HG02642 (cell line): ENCODE measurements at regions not wholly inside any gene's neighbourhood (a gene's known extent, or its start where the extent isn't known, plus 50 kb on each side); places are given as distances from the start of the nearest gene placed in this dataset.

Experiments
- ATAC-seq: cut with Tn5 transposase; IDR thresholded peaks from one replicate; pipeline ENCODE4 v1.9.1; 2021; ENCODE audit warnings: mild to moderate bottlenecking; ENCODE audit not compliant: unreplicated experiment, poor library complexity

- ATAC-seq = no peak
These were observed 66.7 kb upstream of the SLC14A2 start for GRCh38 chr18:45548614-45549013.

- no peak for ATAC-seq
These were observed 66.0 kb upstream of the SLC14A2 start for GRCh38 chr18:45549290-45549689.

GRCh38 chr18:45551142-45551815, 64.0 kb upstream of the SLC14A2 start:
- ATAC-seq = no peak

GRCh38 chr18:45553723-45554388, 61.4 kb upstream of the SLC14A2 start:
- no peak for ATAC-seq

GRCh38 chr18:45554389-45554737, 60.9 kb upstream of the SLC14A2 start:
- ATAC-seq = no peak

GRCh38 chr18:45556222-45556621, 59.1 kb upstream of the SLC14A2 start:
- ATAC-seq = no peak

- no peak for ATAC-seq
These were observed 58.0 kb upstream of the SLC14A2 start for GRCh38 chr18:45557287-45557686.

GRCh38 chr18:45557779-45558178, 57.5 kb upstream of the SLC14A2 start:
- no peak for ATAC-seq

GRCh38 chr18:45559258-45559657, 56.0 kb upstream of the SLC14A2 start:
- ATAC-seq = no peak

- ATAC-seq = no peak
These were observed 54.4 kb upstream of the SLC14A2 start for GRCh38 chr18:45560870-45561269.

- ATAC-seq = no peak
These were observed 52.5 kb upstream of the SLC14A2 start for GRCh38 chr18:45562567-45563479.

- no peak for ATAC-seq
These were observed 49.9 kb upstream of the SLC14A2 start for GRCh38 chr18:45565280-45565970.
